ENCODE measurements at regions not wholly inside any gene's neighbourhood (a gene's known extent, or its start where the extent isn't known, plus 50 kb on each side); places are given as distances from the start of the nearest gene placed in this dataset.

- Mint-ChIP-seq H3K27ac (no peak overlapping the region), H3K27me3 (no peaks in the 10 kb centered on the region), H3K4me3 (no peak overlapping the region), H3K36me3 (ENCODE audit: low read depth) (no peaks in the 10 kb centered on the region), H3K4me1 (no peaks in the 10 kb centered on the region), H3K9me3 (no peaks in the 10 kb centered on the region)
- DNase-seq = no peak
- TF ChIP-seq, protein P1, sequence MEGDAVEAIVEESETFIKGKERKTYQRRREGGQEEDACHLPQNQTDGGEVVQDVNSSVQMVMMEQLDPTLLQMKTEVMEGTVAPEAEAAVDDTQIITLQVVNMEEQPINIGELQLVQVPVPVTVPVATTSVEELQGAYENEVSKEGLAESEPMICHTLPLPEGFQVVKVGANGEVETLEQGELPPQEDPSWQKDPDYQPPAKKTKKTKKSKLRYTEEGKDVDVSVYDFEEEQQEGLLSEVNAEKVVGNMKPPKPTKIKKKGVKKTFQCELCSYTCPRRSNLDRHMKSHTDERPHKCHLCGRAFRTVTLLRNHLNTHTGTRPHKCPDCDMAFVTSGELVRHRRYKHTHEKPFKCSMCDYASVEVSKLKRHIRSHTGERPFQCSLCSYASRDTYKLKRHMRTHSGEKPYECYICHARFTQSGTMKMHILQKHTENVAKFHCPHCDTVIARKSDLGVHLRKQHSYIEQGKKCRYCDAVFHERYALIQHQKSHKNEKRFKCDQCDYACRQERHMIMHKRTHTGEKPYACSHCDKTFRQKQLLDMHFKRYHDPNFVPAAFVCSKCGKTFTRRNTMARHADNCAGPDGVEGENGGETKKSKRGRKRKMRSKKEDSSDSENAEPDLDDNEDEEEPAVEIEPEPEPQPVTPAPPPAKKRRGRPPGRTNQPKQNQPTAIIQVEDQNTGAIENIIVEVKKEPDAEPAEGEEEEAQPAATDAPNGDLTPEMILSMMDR (IDR thresholded peaks at IDR 0.05) = no peak
- ChIA-PET CTCF (no interaction called here), POLR2A (no interaction called here)
- no peak for ATAC-seq (ENCODE audit: low read depth)
- intact Hi-C loops (cut with micrococcal nuclease) = no loop called here
These were observed 726.9 kb upstream of the CITED2 start for GRCh38 chr6:140101367-140101766.

- no peaks in the 10 kb centered on the region for H3K4me1 Mint-ChIP-seq
- intact Hi-C loops (cut with micrococcal nuclease) = no loop called here
- no peak overlapping the region for H3K27ac Mint-ChIP-seq
- no peaks in the 10 kb centered on the region for H3K36me3 Mint-ChIP-seq (ENCODE audit: low read depth)
- CTCF ChIA-PET = interaction anchor here (1.4 kb wide), 1 partner anchor 29 kb away, joined by 3 read pairs; no protein-coding TSS in a partner anchor
- H3K4me3 Mint-ChIP-seq = no peak overlapping the region
- no peaks in the 10 kb centered on the region for H3K27me3 Mint-ChIP-seq
- H3K9me3 Mint-ChIP-seq = no peaks in the 10 kb centered on the region
- DNase-seq (no peak), ATAC-seq (ENCODE audit: low read depth) (no peak)
- POLR2A ChIA-PET = no interaction called here
- TF ChIP-seq, protein P1 (IDR thresholded peaks at IDR 0.05) = no peak
These were observed 721.1 kb upstream of the CITED2 start for GRCh38 chr6:140095532-140095931.

GRCh38 chr6:140091895-140092294 is 717.4 kb upstream of the CITED2 start:
- ChIA-PET POLR2A (no interaction called here), CTCF (no interaction called here)
- intact Hi-C loops (cut with micrococcal nuclease) = no loop called here
- Mint-ChIP-seq H3K4me1 (no peaks in the 10 kb centered on the region), H3K36me3 (ENCODE audit: low read depth) (no peaks in the 10 kb centered on the region), H3K27me3 (no peaks in the 10 kb centered on the region), H3K9me3 (no peaks in the 10 kb centered on the region), H3K4me3 (no peak overlapping the region), H3K27ac (no peak overlapping the region)
- DNase-seq (no peak), ATAC-seq (ENCODE audit: low read depth) (no peak)
- TF ChIP-seq, protein P1 (IDR thresholded peaks at IDR 0.05) = no peak

DNA sequence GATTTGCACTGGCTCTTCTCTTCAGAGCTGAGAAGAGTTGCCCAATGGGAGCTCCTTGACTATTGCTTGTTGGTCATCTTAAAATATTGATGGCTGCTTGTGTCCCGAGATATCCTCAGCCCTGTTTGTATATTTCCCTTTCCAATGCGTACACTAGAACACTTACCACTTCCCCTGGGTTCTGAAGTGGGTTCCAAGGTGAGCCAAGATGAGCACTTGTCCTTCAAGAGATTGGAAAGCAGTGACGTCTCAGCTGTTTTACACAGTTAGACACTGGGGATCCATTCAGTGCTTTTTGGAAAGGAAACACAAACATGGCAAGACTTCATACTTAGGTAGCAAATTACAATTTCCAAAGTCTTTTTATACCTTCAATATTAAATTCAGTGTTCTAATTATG is 716.4 kb upstream of the CITED2 start:
- Mint-ChIP-seq H3K9me3 (no peaks in the 10 kb centered on the region), H3K4me3 (no peak overlapping the region), H3K27ac (no peak overlapping the region), H3K36me3 (ENCODE audit: low read depth) (no peaks in the 10 kb centered on the region), H3K4me1 (no peaks in the 10 kb centered on the region), H3K27me3 (no peaks in the 10 kb centered on the region)
- DNase-seq = no peak
- ChIA-PET POLR2A (no interaction called here), CTCF (no interaction called here)
- ATAC-seq (ENCODE audit: low read depth) = no peak
- TF ChIP-seq, protein P1 (IDR thresholded peaks at IDR 0.05) = no peak
- intact Hi-C loops (cut with micrococcal nuclease) = no loop called here

DNA sequence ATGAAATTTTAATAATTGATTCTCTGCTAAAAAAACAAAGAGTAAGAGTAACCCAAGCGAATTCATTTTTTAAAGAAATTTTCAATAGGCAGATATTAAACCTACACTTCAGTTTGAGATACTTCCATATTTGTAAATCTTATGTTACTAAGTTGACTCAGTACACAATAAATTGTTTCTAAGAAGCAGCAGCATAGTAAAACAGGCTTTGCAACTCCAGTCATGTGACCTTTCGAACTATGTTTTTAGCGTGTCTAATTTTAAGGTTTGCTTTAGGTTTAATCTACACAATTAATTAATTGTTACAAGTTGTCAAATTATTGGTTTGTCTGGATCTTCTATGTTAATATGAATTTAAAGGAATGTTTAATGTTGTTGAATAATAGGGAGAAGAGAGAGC is 708.9 kb upstream of the CITED2 start:
- H3K4me1 Mint-ChIP-seq = no peaks in the 10 kb centered on the region
- no peak overlapping the region for H3K4me3 Mint-ChIP-seq
- POLR2A ChIA-PET = no interaction called here
- no peaks in the 10 kb centered on the region for H3K36me3 Mint-ChIP-seq (ENCODE audit: low read depth)
- no peaks in the 10 kb centered on the region for H3K9me3 Mint-ChIP-seq
- CTCF ChIA-PET = no interaction called here
- no peak for ATAC-seq (ENCODE audit: low read depth)
- TF ChIP-seq, protein P1 (IDR thresholded peaks at IDR 0.05) = no peak
- H3K27me3 Mint-ChIP-seq = no peaks in the 10 kb centered on the region
- H3K27ac Mint-ChIP-seq = no peak overlapping the region
- intact Hi-C loops (cut with micrococcal nuclease) = no loop called here
- DNase-seq = no peak
